ENCODE measurements at regions not wholly inside any gene's neighbourhood (a gene's known extent, or its start where the extent isn't known, plus 50 kb on each side); places are given as distances from the start of the nearest gene placed in this dataset.

GRCh38 chr18:39870591-39870990, 2084.4 kb upstream of the PIK3C3 start:
- H4K20me1 ChIP-seq (ENCODE audit: insufficient read depth, low read length), result no peaks in the 10 kb centered on the region
- no peaks in the 10 kb centered on the region for H3K9me2 ChIP-seq (ENCODE audit: insufficient read depth, low read length)
- no peaks in the 10 kb centered on the region for H3K4me1 ChIP-seq (ENCODE audit: insufficient read depth, low read length, poor library complexity, severe bottlenecking)
- no peak overlapping the region for H2AFZ ChIP-seq (ENCODE audit: low read length)
- no peaks in the 10 kb centered on the region for H3K36me3 ChIP-seq (ENCODE audit: insufficient read depth, low read length)
- ChIA-PET POLR2A (no interaction called here), CTCF (ENCODE audit: unreplicated experiment) (no interaction called here)
- H3K27ac ChIP-seq (ENCODE audit: low read depth, low read length, poor library complexity, severe bottlenecking), result no peak overlapping the region
- no TSS peak for BruUV-seq (replicated peaks)
- no peak overlapping the region for H3K4me3 ChIP-seq (ENCODE audit: low read depth, low read length, poor library complexity, severe bottlenecking)
- no peak overlapping the region for H3K4me2 ChIP-seq (ENCODE audit: low read length)
- TF ChIP-seq, protein P1, sequence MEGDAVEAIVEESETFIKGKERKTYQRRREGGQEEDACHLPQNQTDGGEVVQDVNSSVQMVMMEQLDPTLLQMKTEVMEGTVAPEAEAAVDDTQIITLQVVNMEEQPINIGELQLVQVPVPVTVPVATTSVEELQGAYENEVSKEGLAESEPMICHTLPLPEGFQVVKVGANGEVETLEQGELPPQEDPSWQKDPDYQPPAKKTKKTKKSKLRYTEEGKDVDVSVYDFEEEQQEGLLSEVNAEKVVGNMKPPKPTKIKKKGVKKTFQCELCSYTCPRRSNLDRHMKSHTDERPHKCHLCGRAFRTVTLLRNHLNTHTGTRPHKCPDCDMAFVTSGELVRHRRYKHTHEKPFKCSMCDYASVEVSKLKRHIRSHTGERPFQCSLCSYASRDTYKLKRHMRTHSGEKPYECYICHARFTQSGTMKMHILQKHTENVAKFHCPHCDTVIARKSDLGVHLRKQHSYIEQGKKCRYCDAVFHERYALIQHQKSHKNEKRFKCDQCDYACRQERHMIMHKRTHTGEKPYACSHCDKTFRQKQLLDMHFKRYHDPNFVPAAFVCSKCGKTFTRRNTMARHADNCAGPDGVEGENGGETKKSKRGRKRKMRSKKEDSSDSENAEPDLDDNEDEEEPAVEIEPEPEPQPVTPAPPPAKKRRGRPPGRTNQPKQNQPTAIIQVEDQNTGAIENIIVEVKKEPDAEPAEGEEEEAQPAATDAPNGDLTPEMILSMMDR (conservative IDR thresholded peaks at IDR 0.05; ENCODE audit: low read length), result no peak
- TF ChIP-seq EZH2phosphoT487 (IDR thresholded peaks at IDR 0.05; ENCODE audit: borderline replicate concordance, low read depth, low read length), result no peak
- H3K79me2 ChIP-seq (ENCODE audit: insufficient read depth, low read depth, low read length), result no peaks in the 10 kb centered on the region
- H3K9me3 ChIP-seq (ENCODE audit: low read length), result no peaks in the 10 kb centered on the region
- intact Hi-C loops (cut with micrococcal nuclease; ENCODE audit: unreplicated experiment), result no loop called here
- no peak for DNase-seq (ENCODE audit: low spot score)

DNA sequence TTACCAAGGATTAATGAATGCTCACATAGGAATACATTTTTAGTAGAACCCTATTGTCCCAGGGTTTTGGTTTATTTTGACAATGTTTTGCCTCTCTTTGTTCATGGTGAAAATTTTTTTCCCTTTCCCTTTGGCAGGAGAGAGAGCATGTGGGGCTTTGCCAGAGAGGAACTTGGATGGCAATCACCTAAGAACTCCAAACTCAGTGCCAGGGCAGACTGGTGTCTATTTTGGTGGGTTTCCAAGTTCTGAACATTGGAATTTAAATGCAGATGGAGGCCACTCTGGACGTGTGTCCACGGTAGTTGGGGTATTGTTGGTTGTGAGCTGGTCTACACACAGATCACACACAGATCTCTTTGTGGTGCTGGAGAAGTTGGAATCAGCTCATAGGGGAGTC, 2091.1 kb upstream of the PIK3C3 start:
- H3K79me2 ChIP-seq (ENCODE audit: insufficient read depth, low read depth, low read length), result no peaks in the 10 kb centered on the region

DNA sequence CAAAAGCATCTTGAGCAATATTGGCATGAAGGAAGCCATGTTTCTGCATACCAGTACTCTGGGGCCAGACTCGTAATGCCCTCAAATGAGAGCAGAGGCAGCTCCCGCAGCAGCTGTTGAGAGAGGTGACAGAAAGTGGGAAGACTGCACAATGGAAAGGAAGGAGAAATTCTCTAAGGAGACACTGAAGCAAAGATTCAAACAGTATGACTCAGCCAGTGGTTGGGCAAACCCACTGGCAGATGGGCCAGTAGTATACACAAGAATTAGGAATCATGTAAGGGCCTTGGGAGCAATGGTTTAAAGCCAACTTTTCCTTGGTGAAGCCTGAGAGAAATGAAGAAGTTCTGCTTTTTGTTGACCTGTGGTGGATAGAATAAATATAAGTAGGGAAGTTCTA, 2092.7 kb upstream of the PIK3C3 start:
- no peaks in the 10 kb centered on the region for H3K36me3 ChIP-seq (ENCODE audit: insufficient read depth, low read length)
- H3K4me3 ChIP-seq (ENCODE audit: low read depth, low read length, poor library complexity, severe bottlenecking), result no peak overlapping the region
- intact Hi-C loops (cut with micrococcal nuclease; ENCODE audit: unreplicated experiment), result no loop called here
- H3K79me2 ChIP-seq (ENCODE audit: insufficient read depth, low read depth, low read length), result no peaks in the 10 kb centered on the region
- no peaks in the 10 kb centered on the region for H4K20me1 ChIP-seq (ENCODE audit: insufficient read depth, low read length)
- no peak for DNase-seq (ENCODE audit: low spot score)
- H3K9me2 ChIP-seq (ENCODE audit: insufficient read depth, low read length), result no peaks in the 10 kb centered on the region
- H3K9me3 ChIP-seq (ENCODE audit: low read length), result no peaks in the 10 kb centered on the region
- no peak overlapping the region for H3K27ac ChIP-seq (ENCODE audit: low read depth, low read length, poor library complexity, severe bottlenecking)
- no peaks in the 10 kb centered on the region for H3K4me1 ChIP-seq (ENCODE audit: insufficient read depth, low read length, poor library complexity, severe bottlenecking)
- H3K4me2 ChIP-seq (ENCODE audit: low read length), result no peak overlapping the region
- no peak overlapping the region for H2AFZ ChIP-seq (ENCODE audit: low read length)
- CTCF ChIA-PET (ENCODE audit: unreplicated experiment), result no interaction called here
- BruUV-seq (replicated peaks), result no TSS peak
- TF ChIP-seq, protein P1 (conservative IDR thresholded peaks at IDR 0.05; ENCODE audit: low read length), result no peak
- no peak for TF ChIP-seq EZH2phosphoT487 (IDR thresholded peaks at IDR 0.05; ENCODE audit: borderline replicate concordance, low read depth, low read length)
- POLR2A ChIA-PET, result no interaction called here

More for the DNA sequence above, 2091.1 kb upstream of the PIK3C3 start:
- H3K4me3 ChIP-seq (ENCODE audit: low read depth, low read length, poor library complexity, severe bottlenecking), result no peak overlapping the region
- no peak overlapping the region for H3K27ac ChIP-seq (ENCODE audit: low read depth, low read length, poor library complexity, severe bottlenecking)
- H3K9me3 ChIP-seq (ENCODE audit: low read length), result no peaks in the 10 kb centered on the region
- no peak overlapping the region for H2AFZ ChIP-seq (ENCODE audit: low read length)
- no TSS peak for BruUV-seq (replicated peaks)
- CTCF ChIA-PET (ENCODE audit: unreplicated experiment), result no interaction called here
- H3K9me2 ChIP-seq (ENCODE audit: insufficient read depth, low read length), result no peaks in the 10 kb centered on the region
- no peaks in the 10 kb centered on the region for H3K36me3 ChIP-seq (ENCODE audit: insufficient read depth, low read length)
- TF ChIP-seq, protein P1 (conservative IDR thresholded peaks at IDR 0.05; ENCODE audit: low read length), result no peak
- no peak for TF ChIP-seq EZH2phosphoT487 (IDR thresholded peaks at IDR 0.05; ENCODE audit: borderline replicate concordance, low read depth, low read length)
- no peaks in the 10 kb centered on the region for H4K20me1 ChIP-seq (ENCODE audit: insufficient read depth, low read length)
- no peaks in the 10 kb centered on the region for H3K4me1 ChIP-seq (ENCODE audit: insufficient read depth, low read length, poor library complexity, severe bottlenecking)
- no peak for DNase-seq (ENCODE audit: low spot score)
- POLR2A ChIA-PET, result no interaction called here
- intact Hi-C loops (cut with micrococcal nuclease; ENCODE audit: unreplicated experiment), result no loop called here
- no peak overlapping the region for H3K4me2 ChIP-seq (ENCODE audit: low read length)
